ENCODE measurements at regions not wholly inside any gene's neighbourhood (a gene's known extent, or its start where the extent isn't known, plus 50 kb on each side); places are given as distances from the start of the nearest gene placed in this dataset.

DNA sequence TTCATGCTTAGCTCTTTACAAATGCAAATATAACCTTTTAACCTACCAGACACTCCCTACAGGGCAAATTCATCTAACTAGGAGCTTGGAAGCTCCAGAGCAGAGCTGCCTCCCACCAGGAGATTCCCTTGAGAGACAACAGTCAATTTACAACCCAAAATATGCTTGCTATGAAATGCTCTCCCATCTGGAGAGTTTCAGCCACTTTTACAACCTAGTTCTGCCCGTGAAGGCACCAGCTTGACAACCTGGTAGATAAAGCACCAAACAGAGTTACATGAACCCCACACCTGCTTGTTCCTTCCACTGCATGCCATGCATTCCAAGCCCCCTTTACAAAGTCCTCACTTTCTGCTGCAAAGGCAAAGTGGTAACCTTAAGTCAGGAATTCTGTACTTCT, 215.3 kb upstream of the KIF2B start:
- DNase-seq (ENCODE audit: low spot score) = no peak
- TF ChIP-seq, protein P1, sequence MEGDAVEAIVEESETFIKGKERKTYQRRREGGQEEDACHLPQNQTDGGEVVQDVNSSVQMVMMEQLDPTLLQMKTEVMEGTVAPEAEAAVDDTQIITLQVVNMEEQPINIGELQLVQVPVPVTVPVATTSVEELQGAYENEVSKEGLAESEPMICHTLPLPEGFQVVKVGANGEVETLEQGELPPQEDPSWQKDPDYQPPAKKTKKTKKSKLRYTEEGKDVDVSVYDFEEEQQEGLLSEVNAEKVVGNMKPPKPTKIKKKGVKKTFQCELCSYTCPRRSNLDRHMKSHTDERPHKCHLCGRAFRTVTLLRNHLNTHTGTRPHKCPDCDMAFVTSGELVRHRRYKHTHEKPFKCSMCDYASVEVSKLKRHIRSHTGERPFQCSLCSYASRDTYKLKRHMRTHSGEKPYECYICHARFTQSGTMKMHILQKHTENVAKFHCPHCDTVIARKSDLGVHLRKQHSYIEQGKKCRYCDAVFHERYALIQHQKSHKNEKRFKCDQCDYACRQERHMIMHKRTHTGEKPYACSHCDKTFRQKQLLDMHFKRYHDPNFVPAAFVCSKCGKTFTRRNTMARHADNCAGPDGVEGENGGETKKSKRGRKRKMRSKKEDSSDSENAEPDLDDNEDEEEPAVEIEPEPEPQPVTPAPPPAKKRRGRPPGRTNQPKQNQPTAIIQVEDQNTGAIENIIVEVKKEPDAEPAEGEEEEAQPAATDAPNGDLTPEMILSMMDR (IDR thresholded peaks at IDR 0.05; ENCODE audit: borderline replicate concordance, control extremely low read depth, extremely low read depth, insufficient read depth, missing control alignments) = no peak
- in situ Hi-C loops (cut with MboI; ENCODE audit: low sequenced_read_pairs, unreplicated experiment) = no loop called here

- DNase-seq (ENCODE audit: low spot score) = no peak
- in situ Hi-C loops (cut with MboI; ENCODE audit: low sequenced_read_pairs, unreplicated experiment) = no loop called here
- TF ChIP-seq, protein P1 (IDR thresholded peaks at IDR 0.05; ENCODE audit: borderline replicate concordance, control extremely low read depth, extremely low read depth, insufficient read depth, missing control alignments) = no peak
Observed at GRCh38 chr17:53588317-53588716, 234.4 kb upstream of the KIF2B start.

- in situ Hi-C loops (cut with MboI; ENCODE audit: low sequenced_read_pairs, unreplicated experiment) = no loop called here
- DNase-seq (ENCODE audit: low spot score) = no peak
- TF ChIP-seq, protein P1 (IDR thresholded peaks at IDR 0.05; ENCODE audit: borderline replicate concordance, control extremely low read depth, extremely low read depth, insufficient read depth, missing control alignments) = no peak
Observed at GRCh38 chr17:53574038-53574437, 248.7 kb upstream of the KIF2B start.

- in situ Hi-C loops (cut with MboI; ENCODE audit: low sequenced_read_pairs, unreplicated experiment) = no loop called here
- DNase-seq (ENCODE audit: low spot score) = no peak
- TF ChIP-seq, protein P1 (IDR thresholded peaks at IDR 0.05; ENCODE audit: borderline replicate concordance, control extremely low read depth, extremely low read depth, insufficient read depth, missing control alignments) = no peak
Observed at GRCh38 chr17:53571342-53571741, 251.4 kb upstream of the KIF2B start.

GRCh38 chr17:53570731-53571130, 252.0 kb upstream of the KIF2B start:
- DNase-seq (ENCODE audit: low spot score) = no peak
- in situ Hi-C loops (cut with MboI; ENCODE audit: low sequenced_read_pairs, unreplicated experiment) = no loop called here
- TF ChIP-seq, protein P1 (IDR thresholded peaks at IDR 0.05; ENCODE audit: borderline replicate concordance, control extremely low read depth, extremely low read depth, insufficient read depth, missing control alignments) = no peak

DNA sequence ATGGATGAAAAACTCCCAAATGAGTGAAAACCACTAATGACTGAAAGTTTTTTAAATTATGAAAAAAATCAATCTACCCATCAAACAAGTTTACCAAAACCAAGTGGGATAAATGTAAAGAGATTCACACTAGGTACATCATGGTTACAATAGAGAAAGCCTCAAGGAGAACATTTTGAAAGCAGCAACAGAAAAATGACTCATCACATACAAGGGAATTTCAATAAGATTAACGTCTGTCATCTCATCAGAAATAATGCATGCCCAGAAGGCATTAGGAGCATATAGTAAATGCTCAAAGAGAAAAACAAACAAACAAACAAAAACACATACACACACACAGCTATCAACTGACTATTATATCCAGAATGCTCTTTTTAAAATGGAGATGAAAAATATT, 261.8 kb upstream of the KIF2B start:
- in situ Hi-C loops (cut with MboI; ENCODE audit: low sequenced_read_pairs, unreplicated experiment) = no loop called here
- TF ChIP-seq, protein P1 (IDR thresholded peaks at IDR 0.05; ENCODE audit: borderline replicate concordance, control extremely low read depth, extremely low read depth, insufficient read depth, missing control alignments) = no peak
- no peak for DNase-seq (ENCODE audit: low spot score)

DNA sequence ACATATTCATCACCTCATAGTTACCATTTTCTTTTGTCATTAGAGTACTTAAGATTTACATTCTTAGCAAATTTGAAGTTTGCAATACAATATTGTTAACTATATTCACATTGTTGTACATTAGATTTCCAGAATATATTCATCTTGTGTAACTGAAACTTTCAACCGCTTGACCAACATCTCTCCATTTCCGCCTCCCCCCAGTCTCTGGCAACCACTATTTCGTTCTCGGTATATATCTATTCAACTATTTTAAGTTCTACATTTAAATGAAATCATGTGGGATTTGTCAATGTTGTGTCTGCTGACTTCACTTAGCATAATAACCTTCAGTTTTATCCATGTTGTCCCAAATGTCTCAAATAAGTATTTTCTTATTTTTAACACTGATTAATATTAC, 274.5 kb upstream of the KIF2B start:
- TF ChIP-seq, protein P1 (IDR thresholded peaks at IDR 0.05; ENCODE audit: borderline replicate concordance, control extremely low read depth, extremely low read depth, insufficient read depth, missing control alignments) = no peak
- in situ Hi-C loops (cut with MboI; ENCODE audit: low sequenced_read_pairs, unreplicated experiment) = no loop called here
- no peak for DNase-seq (ENCODE audit: low spot score)
